HG03175 (cell line): ENCODE measurements at regions not wholly inside any gene's neighbourhood (a gene's known extent, or its start where the extent isn't known, plus 50 kb on each side); places are given as distances from the start of the nearest gene placed in this dataset.

ENCODE experiments used
- ATAC-seq: cut with Tn5 transposase; IDR thresholded peaks from one replicate; pipeline ENCODE4 v1.9.1; 2021; ENCODE audit warnings: mild to moderate bottlenecking, moderate library complexity; ENCODE audit not compliant: unreplicated experiment

DNA sequence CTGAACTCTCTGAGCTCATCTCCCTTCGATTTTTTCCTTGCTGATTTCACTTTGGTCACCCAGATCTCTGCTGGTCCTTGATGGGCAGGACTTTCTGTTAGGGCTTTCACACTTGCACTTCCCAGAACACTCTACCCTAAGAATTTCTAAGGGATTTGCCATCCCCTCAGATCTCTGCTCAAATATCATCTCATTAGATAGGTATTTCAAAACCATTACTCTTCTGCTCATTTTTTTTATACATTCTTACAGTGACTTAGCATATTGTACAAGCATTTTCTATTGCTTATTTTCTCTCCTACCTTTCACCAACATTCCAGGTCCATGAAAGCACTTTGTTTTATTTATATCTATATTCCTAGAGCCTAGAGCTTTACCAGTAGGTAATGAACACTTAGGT lies 913.3 kb downstream of the PDHA2 start:
- ATAC-seq: no peak

GRCh38 chr4:96755569-96756484 lies 915.9 kb downstream of the PDHA2 start:
- ATAC-seq: no peak

- ATAC-seq: no peak
Observed at GRCh38 chr4:96756584-96756983, 916.7 kb downstream of the PDHA2 start.

DNA sequence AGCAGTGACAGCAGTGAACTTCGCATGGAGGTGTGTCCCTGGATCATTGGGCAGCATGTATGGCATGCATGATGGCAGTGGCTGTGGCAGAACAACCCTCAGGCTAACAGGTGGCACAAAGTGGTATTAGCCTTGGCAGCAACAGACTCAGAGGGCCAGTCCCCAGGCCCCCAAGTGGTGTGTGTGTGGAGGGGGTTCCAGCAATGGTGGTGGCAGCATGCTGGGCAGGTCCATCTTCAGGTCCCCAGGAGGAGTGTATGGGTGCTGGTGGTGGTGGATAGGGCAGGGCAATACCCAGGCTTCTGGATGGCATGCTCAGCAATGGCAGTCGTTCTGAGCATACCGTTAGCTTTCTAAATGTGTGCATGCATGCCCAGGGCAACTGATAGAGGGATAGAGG lies 923.7 kb downstream of the PDHA2 start:
- ATAC-seq: no peak

- no peak for ATAC-seq
Observed at GRCh38 chr4:96766359-96766758, 926.5 kb downstream of the PDHA2 start.

- ATAC-seq: no peak
Observed at GRCh38 chr4:96767815-96768480, 928.1 kb downstream of the PDHA2 start.

DNA sequence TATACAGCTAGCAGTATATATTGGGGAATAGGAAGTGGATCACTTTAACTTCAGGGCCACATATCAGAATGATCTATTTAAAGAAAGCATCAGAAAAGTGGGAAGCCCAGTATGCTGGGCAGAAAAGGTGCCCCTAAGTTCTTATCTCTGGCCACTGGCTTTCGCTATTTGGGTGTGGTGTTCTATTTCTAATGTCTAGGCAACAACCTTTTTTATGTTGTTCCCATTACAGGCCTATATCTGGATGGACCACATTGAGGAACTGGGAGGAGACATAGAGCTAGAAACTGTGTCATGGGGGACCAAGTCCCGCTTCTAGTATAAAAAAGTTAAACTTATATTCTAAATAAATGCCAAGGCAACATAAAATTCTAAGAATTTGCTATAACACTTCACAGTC lies 935.6 kb downstream of the PDHA2 start:
- ATAC-seq: no peak

DNA sequence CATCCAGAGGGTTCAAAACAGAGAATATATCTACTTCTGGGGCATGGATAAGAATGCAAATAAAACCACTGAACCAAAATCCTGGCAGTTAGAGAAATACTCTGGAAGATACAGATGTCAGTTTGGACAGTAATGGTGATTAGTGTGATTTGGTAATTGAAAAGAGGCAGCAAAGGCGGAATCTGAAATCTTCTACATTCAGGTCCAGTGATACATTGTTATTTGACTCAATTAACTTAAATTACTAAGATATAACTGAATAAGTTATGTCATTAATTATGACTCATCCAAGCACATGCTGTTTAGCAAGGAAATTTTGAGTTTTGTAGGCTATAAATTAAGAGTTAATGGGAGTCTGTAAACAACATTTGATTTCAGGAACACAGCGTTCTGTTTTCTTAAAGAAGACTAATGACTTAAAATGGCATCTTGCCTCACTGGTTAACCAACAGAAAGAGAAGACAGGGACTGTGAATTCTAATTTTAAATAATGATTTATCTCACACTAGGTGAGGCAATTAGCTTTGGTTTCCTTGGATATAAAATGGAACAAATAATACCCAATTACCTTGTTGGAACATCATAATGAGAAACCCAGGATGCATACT lies 937.1 kb downstream of the PDHA2 start:
- no peak for ATAC-seq

DNA sequence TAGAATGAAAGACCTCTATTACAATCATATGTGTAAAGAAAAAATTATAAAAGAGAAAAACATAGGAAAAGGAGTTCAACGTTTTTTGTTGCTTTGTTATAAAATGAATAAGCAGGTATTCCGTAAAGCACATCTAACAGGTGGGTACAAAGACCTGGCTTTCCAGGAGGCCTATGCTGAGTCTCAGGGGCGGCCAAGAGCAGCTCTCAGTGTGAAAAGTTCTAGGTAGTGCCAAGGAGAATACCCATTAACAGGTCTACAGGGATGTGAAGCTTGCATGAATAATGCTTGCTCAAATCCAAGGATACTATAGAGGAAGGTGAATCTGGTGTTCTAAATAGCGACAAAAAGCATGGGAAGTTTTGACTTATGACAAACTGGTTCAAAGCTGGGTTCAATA lies 944.4 kb downstream of the PDHA2 start:
- no peak for ATAC-seq

DNA sequence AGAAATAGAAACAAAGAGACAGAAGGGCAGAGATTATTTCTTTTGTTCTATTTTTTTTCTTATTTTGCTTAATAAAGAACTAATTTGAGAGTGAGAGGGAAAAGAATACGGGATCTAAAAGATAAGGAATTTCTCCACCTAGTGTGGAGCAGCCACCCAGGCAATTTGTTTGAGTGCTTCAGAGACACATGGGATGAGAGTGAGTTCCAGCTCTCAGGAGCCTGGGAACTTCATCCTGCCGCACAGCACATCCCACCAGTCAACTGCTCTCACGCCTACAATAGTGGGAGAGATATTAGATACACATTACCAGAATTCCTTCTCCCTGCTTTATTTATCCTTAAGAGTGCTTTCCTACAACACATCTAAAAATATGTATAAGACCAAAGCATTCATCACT lies 946.4 kb downstream of the PDHA2 start:
- no peak for ATAC-seq

GRCh38 chr4:96787766-96788165 lies 947.9 kb downstream of the PDHA2 start:
- no peak for ATAC-seq

DNA sequence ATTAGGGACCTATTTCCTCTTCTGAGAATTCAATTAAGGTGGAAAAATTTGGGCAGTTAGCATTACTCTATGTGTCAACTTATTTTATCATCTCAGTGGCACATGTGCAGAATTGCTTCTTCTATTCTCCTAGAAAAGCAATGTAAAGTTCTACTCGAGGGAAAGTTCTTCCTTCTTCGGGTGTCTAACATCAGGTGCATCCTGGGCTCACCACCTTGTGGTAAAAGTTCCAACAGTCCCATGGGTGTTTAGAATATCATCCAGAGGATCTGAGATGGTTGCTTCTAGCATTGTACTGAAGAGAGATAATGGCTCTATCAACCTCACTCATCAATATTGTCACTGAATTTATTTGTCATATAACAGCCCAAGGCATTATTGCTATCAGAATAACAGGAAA lies 969.7 kb downstream of the PDHA2 start:
- no peak for ATAC-seq

- ATAC-seq: no peak
Observed at GRCh38 chr4:96827086-96827485, 987.2 kb downstream of the PDHA2 start.

- ATAC-seq: no peak
Observed at GRCh38 chr4:96833831-96834230, 993.9 kb downstream of the PDHA2 start.

GRCh38 chr4:96835991-96836390 lies 996.1 kb downstream of the PDHA2 start:
- ATAC-seq: no peak

DNA sequence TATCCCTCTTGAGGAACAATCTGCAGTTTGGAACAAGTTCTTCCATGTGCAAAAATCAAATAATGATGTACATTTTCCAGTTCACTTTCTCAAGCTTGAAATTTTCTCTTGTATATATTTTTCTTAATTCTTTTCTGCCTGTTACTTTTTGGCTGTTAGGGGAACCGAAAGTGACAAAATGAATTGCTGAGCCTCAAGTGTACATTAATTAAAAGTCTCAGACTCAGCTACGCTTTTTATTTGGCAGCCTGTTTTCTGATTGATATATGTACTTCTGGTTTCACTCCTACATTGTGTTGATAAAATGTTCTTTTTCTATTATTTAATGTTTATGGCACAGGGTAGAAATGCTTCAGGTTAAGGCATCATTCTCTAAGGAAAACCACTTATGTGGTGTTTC lies 999.5 kb downstream of the PDHA2 start:
- no peak for ATAC-seq

GRCh38 chr4:96841801-96842200 lies 1001.9 kb downstream of the PDHA2 start:
- no peak for ATAC-seq

GRCh38 chr4:96844858-96845490 lies 1005.1 kb downstream of the PDHA2 start:
- no peak for ATAC-seq

DNA sequence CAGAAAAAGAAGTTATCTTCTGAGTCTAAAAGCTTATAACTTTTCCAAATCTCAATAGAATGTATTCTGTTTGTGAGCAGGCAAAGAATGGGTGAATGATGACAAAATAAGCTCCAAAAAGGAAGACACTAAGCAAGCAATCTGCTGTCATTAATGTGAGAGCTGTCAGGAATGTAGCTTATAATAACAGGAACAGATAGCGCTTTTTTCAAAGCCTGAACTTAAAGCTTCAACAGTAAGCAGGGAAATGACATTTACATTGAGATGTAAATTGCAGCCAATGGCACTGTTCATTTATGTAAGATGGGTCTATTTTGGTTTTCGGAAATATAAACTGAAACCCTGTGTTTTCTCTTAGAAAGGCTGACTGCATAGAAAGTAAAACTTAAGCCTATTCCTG lies 1005.9 kb downstream of the PDHA2 start:
- ATAC-seq: no peak

DNA sequence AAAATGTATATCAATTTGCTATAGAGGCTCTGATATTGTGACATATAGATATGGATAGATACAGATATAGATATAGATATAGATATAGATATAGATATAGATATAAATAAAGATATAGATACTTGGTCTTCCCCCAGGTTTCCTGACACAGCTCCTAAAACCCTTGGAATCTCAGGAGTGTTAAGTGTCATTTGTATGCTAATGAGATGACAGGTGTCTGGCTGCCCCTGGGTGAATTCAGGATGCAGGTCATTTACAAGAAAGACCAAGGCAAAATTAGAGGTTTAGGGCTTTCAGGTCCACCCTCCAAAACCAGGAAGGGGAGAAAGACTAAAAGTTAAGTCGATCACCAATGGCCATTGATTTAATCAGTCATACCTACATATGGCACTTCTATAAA lies 1034.8 kb downstream of the PDHA2 start:
- no peak for ATAC-seq

GRCh38 chr4:96879527-96879926 lies 1039.6 kb downstream of the PDHA2 start:
- no peak for ATAC-seq
